K562 (cell line): ENCODE measurements at regions not wholly inside any gene's neighbourhood (a gene's known extent, or its start where the extent isn't known, plus 50 kb on each side); places are given as distances from the start of the nearest gene placed in this dataset.

ENCODE experiments used
- CBX3 ChIP-seq, 2 experiments: IDR thresholded peaks; 1 replicate in 1 of 2; 2 replicates in 1 of 2; pipeline ENCODE4 v1.6.1; 2012; ENCODE audit warnings: inconsistent platforms in 2 of 2, low read length in 2 of 2, borderline replicate concordance in 1 of 2, control low read depth in 1 of 2
- EZH2 ChIP-seq: IDR thresholded peaks from 2 replicates; pipeline ENCODE4 v1.6.1; 2012; ENCODE audit warnings: low read depth, mild to moderate bottlenecking, inconsistent platforms, low read length, borderline replicate concordance
- FOS ChIP-seq: IDR thresholded peaks from 3 replicates; pipeline ENCODE4 v1.6.1; 2011; ENCODE audit not compliant: insufficient read length; ENCODE audit errors: extremely low read depth
- JUN ChIP-seq, 2 experiments: sonication (generic) in 1 of 2; formaldehyde crosslinking in 1 of 2; IDR thresholded peaks; 2 replicates each; pipeline versions ENCODE4 v1.6.1 to v1.8.0; 2012 to 2022; ENCODE audit warnings: borderline replicate concordance in 2 of 2, mild to moderate bottlenecking in 2 of 2, improper control_type of control experiment in 1 of 2, low read depth in 1 of 2, low read length in 1 of 2, missing genetic modification reagents in 1 of 2
- NCOA1 ChIP-seq: fragments of 450-650 bp; IDR thresholded peaks from 2 replicates; pipeline ENCODE4 v1.6.1; 2016; ENCODE audit warnings: low read depth
- POLR2AphosphoS5 ChIP-seq: IDR thresholded peaks from 2 replicates; pipeline ENCODE4 v1.6.1; 2011; ENCODE audit warnings: mild to moderate bottlenecking, low read depth, low read length, moderate library complexity; ENCODE audit not compliant: control insufficient read depth, insufficient read depth
- SRF ChIP-seq, 2 experiments: fragments of 250-450, 450-650 bp in 1 of 2; sonication (Bioruptor Pico) in 1 of 2; sonication (generic) in 1 of 2; formaldehyde crosslinking; IDR thresholded peaks; 2 replicates each; pipeline versions ENCODE4 v1.5.0 to v1.5.1; 2020 to 2022; ENCODE audit warnings: mild to moderate bottlenecking in 1 of 2, missing genetic modification reagents in 1 of 2
- ZBTB7A ChIP-seq: IDR thresholded peaks from 2 replicates; pipeline ENCODE4 v1.6.1; 2011; ENCODE audit warnings: low read depth, mild to moderate bottlenecking, low read length, moderate library complexity, borderline replicate concordance; ENCODE audit not compliant: control insufficient read depth
- ZNF589 ChIP-seq: fragments of 200-800 bp; sonication (Bioruptor generic); IDR thresholded peaks from 2 replicates; pipeline ENCODE4 v1.6.1; 2016; ENCODE audit warnings: low read depth, missing genetic modification characterization, missing compliant biosample characterization
- TF ChIP-seq, protein P1 (sequence below), 3 experiments: IDR thresholded peaks in 2 of 3; conservative IDR thresholded peaks in 1 of 3; 2 replicates each; pipeline ENCODE4 v1.5.1; 2011 to 2012; ENCODE audit warnings: low read length in 3 of 3, mild to moderate bottlenecking in 3 of 3, control low read depth in 2 of 3, improper control_type of control experiment in 1 of 3, inconsistent platforms in 1 of 3, low read depth in 1 of 3, mixed read lengths in 1 of 3, moderate library complexity in 1 of 3; ENCODE audit not compliant: insufficient read depth in 2 of 3
- TF ChIP-seq, protein P2 (sequence below): sonication (generic); formaldehyde crosslinking; IDR thresholded peaks from 2 replicates; pipeline ENCODE4 v1.5.0; 2020; ENCODE audit warnings: missing genetic modification reagents
- TF ChIP-seq, protein P3 (sequence below): fragments of 450-650 bp; formaldehyde crosslinking; IDR thresholded peaks from 2 replicates; pipeline ENCODE4 v1.4.0; 2020; ENCODE audit warnings: mild to moderate bottlenecking, moderate library complexity

DNA sequence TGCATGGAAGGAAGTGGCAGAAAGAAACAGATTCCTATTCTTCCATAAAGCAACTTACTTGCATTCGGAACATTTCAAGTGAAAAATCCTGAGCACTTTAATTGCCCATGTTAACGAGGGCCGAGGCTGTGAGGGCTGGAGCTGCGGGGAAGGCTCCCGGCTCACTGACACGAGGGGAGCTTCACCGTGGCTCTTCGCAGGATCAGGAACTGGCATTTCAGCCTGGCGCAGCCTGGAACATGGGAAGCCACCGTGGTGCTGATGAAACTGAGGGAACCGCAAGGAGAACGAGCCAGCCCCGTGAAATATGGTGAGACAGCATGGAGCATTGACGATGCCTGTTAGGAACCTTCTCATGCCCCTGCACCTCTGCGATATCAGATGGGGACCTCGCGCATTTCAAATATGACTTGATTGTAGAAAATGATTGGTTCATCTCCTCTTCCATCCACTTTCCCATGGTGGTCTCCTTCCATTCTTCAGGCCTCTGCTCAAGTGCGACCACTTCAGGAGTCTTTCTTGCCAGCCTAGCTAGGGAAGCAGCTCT lies 236.9 kb downstream of the TBXT start:
- TF ChIP-seq POLR2AphosphoS5 (no peak), ZNF589 (CRISPR knock-in tag) (no peak), EZH2 (no peak), FOS (no peak), JUN (IDR thresholded peaks at IDR 0.05; ENCODE audit: borderline replicate concordance, low read depth, low read length) (no peak), JUN (CRISPR knock-in tag; IDR thresholded peaks at IDR 0.05; ENCODE audit: borderline replicate concordance) (no peak), ZBTB7A (no peak), NCOA1 (no peak), CBX3 (IDR thresholded peaks at IDR 0.05; ENCODE audit: borderline replicate concordance in 1 of 2, low read length in 2 of 2) (no peak), SRF (CRISPR knock-in tag; IDR thresholded peaks at IDR 0.05) (no peak)
- TF ChIP-seq, protein P1, sequence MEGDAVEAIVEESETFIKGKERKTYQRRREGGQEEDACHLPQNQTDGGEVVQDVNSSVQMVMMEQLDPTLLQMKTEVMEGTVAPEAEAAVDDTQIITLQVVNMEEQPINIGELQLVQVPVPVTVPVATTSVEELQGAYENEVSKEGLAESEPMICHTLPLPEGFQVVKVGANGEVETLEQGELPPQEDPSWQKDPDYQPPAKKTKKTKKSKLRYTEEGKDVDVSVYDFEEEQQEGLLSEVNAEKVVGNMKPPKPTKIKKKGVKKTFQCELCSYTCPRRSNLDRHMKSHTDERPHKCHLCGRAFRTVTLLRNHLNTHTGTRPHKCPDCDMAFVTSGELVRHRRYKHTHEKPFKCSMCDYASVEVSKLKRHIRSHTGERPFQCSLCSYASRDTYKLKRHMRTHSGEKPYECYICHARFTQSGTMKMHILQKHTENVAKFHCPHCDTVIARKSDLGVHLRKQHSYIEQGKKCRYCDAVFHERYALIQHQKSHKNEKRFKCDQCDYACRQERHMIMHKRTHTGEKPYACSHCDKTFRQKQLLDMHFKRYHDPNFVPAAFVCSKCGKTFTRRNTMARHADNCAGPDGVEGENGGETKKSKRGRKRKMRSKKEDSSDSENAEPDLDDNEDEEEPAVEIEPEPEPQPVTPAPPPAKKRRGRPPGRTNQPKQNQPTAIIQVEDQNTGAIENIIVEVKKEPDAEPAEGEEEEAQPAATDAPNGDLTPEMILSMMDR (IDR thresholded peaks at IDR 0.05 in 2 of 3, conservative IDR thresholded peaks at IDR 0.05 in 1 of 3; ENCODE audit: insufficient read depth in 2 of 3, low read depth in 1 of 3, low read length in 3 of 3), result no peak
- TF ChIP-seq, protein P2, sequence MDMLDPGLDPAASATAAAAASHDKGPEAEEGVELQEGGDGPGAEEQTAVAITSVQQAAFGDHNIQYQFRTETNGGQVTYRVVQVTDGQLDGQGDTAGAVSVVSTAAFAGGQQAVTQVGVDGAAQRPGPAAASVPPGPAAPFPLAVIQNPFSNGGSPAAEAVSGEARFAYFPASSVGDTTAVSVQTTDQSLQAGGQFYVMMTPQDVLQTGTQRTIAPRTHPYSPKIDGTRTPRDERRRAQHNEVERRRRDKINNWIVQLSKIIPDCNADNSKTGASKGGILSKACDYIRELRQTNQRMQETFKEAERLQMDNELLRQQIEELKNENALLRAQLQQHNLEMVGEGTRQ, result no peak
- TF ChIP-seq, protein P3, sequence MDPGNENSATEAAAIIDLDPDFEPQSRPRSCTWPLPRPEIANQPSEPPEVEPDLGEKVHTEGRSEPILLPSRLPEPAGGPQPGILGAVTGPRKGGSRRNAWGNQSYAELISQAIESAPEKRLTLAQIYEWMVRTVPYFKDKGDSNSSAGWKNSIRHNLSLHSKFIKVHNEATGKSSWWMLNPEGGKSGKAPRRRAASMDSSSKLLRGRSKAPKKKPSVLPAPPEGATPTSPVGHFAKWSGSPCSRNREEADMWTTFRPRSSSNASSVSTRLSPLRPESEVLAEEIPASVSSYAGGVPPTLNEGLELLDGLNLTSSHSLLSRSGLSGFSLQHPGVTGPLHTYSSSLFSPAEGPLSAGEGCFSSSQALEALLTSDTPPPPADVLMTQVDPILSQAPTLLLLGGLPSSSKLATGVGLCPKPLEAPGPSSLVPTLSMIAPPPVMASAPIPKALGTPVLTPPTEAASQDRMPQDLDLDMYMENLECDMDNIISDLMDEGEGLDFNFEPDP (CRISPR knock-in tag), result no peak
